HepG2 (cell line): ENCODE measurements at regions not wholly inside any gene's neighbourhood (a gene's known extent, or its start where the extent isn't known, plus 50 kb on each side); places are given as distances from the start of the nearest gene placed in this dataset.

Experiments
- PAWR ChIP-seq: sonication (generic); formaldehyde crosslinking; IDR thresholded peaks from 2 replicates; pipeline ENCODE4 v1.4.0; 2020; ENCODE audit warnings: missing genetic modification reagents, mild to moderate bottlenecking, borderline replicate concordance
- ZNF431 ChIP-seq: sonication (generic); formaldehyde crosslinking; IDR thresholded peaks from 2 replicates; pipeline ENCODE4 v1.9.0; 2022; ENCODE audit warnings: missing genetic modification reagents, low read depth, mild to moderate bottlenecking, borderline replicate concordance
- ZZZ3 ChIP-seq: sonication (generic); formaldehyde crosslinking; IDR thresholded peaks from 2 replicates; pipeline ENCODE4 v1.4.0; 2020; ENCODE audit warnings: missing genetic modification reagents, mild to moderate bottlenecking, borderline replicate concordance

DNA sequence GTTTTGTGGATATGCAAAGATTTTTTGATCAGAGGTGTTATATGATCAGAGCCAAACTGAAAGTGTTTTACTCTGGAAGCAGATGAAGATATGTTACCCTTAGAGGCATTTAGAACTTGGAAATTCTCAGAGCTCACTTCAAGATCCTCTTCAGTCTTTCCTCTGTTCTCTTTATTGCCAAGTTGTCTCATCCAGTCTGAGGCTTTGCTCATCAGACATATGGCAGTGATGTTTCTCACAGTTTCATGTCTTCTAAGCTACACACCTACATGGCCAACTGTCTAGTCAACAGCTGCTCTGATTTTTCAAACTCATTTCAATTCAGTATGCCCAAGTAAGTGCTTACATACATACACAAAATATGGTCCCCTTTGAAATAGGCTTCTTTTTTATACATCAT, 1504.3 kb upstream of the PIK3C3 start:
- TF ChIP-seq ZNF431 (CRISPR knock-in tag) (no peak), PAWR (no peak), ZZZ3 (CRISPR knock-in tag) (no peak)
